ENCODE measurements at regions not wholly inside any gene's neighbourhood (a gene's known extent, or its start where the extent isn't known, plus 50 kb on each side); places are given as distances from the start of the nearest gene placed in this dataset.

GRCh38 chr2:7333189-7333765 lies 416.1 kb downstream of the RNF144A start:
- TF ChIP-seq POLR2AphosphoS5 (IDR thresholded peaks at IDR 0.05; ENCODE audit: low read depth, low read length) = no peak
- no peak for TF ChIP-seq FOXP2 (optimal IDR thresholded peaks at IDR 0.05; ENCODE audit: borderline replicate concordance, extremely low read depth, extremely low read length, insufficient read depth)
- no peak for TF ChIP-seq SIN3A (IDR thresholded peaks at IDR 0.05; ENCODE audit: borderline replicate concordance, insufficient read depth, low read length)
- TF ChIP-seq REST (IDR thresholded peaks at IDR 0.05; ENCODE audit: insufficient read depth in 1 of 2, low read depth in 2 of 2, low read length in 2 of 2) = no peak
- no peak for TF ChIP-seq TAF1 (IDR thresholded peaks at IDR 0.05; ENCODE audit: borderline replicate concordance, insufficient read depth, low read length)

GRCh38 chr2:7333960-7334493 lies 416.8 kb downstream of the RNF144A start:
- TF ChIP-seq REST (IDR thresholded peaks at IDR 0.05; ENCODE audit: insufficient read depth in 1 of 2, low read depth in 2 of 2, low read length in 2 of 2) = no peak
- no peak for TF ChIP-seq SIN3A (IDR thresholded peaks at IDR 0.05; ENCODE audit: borderline replicate concordance, insufficient read depth, low read length)
- TF ChIP-seq POLR2AphosphoS5 (IDR thresholded peaks at IDR 0.05; ENCODE audit: low read depth, low read length) = no peak
- no peak for TF ChIP-seq FOXP2 (optimal IDR thresholded peaks at IDR 0.05; ENCODE audit: borderline replicate concordance, extremely low read depth, extremely low read length, insufficient read depth)
- no peak for TF ChIP-seq TAF1 (IDR thresholded peaks at IDR 0.05; ENCODE audit: borderline replicate concordance, insufficient read depth, low read length)

DNA sequence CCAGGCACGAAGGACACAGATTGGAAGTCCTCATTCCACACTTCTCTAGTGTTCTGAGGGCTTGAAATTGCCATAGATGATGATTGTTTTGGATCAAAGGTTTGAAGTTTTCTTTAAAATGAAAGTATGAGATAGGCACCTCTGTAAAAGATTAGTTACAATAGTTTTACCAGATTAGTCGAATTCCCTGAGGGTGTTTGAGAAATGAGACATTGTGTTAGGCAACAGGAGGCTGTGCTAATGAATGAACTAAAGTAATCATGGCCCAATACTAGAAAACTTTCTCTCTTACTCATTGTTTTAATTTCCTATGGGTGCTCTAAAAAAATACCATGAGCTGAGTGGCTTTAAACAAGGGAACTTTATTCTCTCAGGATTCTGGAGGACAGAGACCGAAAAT lies 421.7 kb downstream of the RNF144A start:
- TF ChIP-seq TAF1 (IDR thresholded peaks at IDR 0.05; ENCODE audit: borderline replicate concordance, insufficient read depth, low read length) = no peak
- TF ChIP-seq FOXP2 (optimal IDR thresholded peaks at IDR 0.05; ENCODE audit: borderline replicate concordance, extremely low read depth, extremely low read length, insufficient read depth) = no peak
- no peak for TF ChIP-seq POLR2AphosphoS5 (IDR thresholded peaks at IDR 0.05; ENCODE audit: low read depth, low read length)
- TF ChIP-seq REST (IDR thresholded peaks at IDR 0.05; ENCODE audit: insufficient read depth in 1 of 2, low read depth in 2 of 2, low read length in 2 of 2) = no peak
- no peak for TF ChIP-seq SIN3A (IDR thresholded peaks at IDR 0.05; ENCODE audit: borderline replicate concordance, insufficient read depth, low read length)

GRCh38 chr2:7346336-7346735 lies 429.1 kb downstream of the RNF144A start:
- no peak for TF ChIP-seq REST (IDR thresholded peaks at IDR 0.05; ENCODE audit: insufficient read depth in 1 of 2, low read depth in 2 of 2, low read length in 2 of 2)
- TF ChIP-seq POLR2AphosphoS5 (IDR thresholded peaks at IDR 0.05; ENCODE audit: low read depth, low read length) = no peak
- TF ChIP-seq SIN3A (IDR thresholded peaks at IDR 0.05; ENCODE audit: borderline replicate concordance, insufficient read depth, low read length) = no peak
- TF ChIP-seq FOXP2 (optimal IDR thresholded peaks at IDR 0.05; ENCODE audit: borderline replicate concordance, extremely low read depth, extremely low read length, insufficient read depth) = no peak
- no peak for TF ChIP-seq TAF1 (IDR thresholded peaks at IDR 0.05; ENCODE audit: borderline replicate concordance, insufficient read depth, low read length)
